Esophagus muscularis mucosa (tissue), 3 donors: ENCODE measurements at regions not wholly inside any gene's neighbourhood (a gene's known extent, or its start where the extent isn't known, plus 50 kb on each side); places are given as distances from the start of the nearest gene placed in this dataset.

Experiments used
- POLR2AphosphoS5 ChIP-seq, 2 donors: sonication (generic); formaldehyde crosslinking; IDR thresholded peaks; one replicate each; pipeline ENCODE4 v1.6.1; 2017; ENCODE audit warnings: antibody characterized with exemption in 2 of 2
- TF ChIP-seq, protein P1 (sequence below), 3 experiments: fragments of 200-600 bp in 2 of 3; fragments of 450-650 bp in 1 of 3; sonication (generic) in 2 of 3; IDR thresholded peaks; one replicate each; pipeline ENCODE4 v1.5.1; 2017 to 2019; ENCODE audit warnings: antibody characterized with exemption in 3 of 3, mild to moderate bottlenecking in 2 of 3, moderate library complexity in 1 of 3

DNA sequence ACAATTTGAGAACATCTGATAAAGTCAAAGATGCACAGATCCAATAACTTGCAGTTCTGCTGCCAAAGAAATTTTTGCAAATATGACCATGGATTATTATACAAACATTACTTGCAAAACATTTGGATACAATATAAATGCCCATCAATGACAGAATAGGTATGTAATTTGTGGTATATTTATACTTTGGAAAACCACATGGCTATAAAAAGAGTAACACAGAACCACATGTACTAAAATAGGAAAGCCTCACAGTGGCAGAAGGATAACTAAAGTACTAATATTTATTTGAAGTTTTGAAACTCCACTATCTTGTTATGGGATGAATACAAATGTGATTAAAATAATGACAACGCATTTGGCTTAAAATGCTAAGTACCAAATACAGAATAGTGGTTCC, 51.8 kb upstream of the DNAJC10 start:
- TF ChIP-seq, protein P1, sequence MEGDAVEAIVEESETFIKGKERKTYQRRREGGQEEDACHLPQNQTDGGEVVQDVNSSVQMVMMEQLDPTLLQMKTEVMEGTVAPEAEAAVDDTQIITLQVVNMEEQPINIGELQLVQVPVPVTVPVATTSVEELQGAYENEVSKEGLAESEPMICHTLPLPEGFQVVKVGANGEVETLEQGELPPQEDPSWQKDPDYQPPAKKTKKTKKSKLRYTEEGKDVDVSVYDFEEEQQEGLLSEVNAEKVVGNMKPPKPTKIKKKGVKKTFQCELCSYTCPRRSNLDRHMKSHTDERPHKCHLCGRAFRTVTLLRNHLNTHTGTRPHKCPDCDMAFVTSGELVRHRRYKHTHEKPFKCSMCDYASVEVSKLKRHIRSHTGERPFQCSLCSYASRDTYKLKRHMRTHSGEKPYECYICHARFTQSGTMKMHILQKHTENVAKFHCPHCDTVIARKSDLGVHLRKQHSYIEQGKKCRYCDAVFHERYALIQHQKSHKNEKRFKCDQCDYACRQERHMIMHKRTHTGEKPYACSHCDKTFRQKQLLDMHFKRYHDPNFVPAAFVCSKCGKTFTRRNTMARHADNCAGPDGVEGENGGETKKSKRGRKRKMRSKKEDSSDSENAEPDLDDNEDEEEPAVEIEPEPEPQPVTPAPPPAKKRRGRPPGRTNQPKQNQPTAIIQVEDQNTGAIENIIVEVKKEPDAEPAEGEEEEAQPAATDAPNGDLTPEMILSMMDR (IDR thresholded peaks at IDR 0.05), result no peak
- TF ChIP-seq POLR2AphosphoS5 (IDR thresholded peaks at IDR 0.05), result no peak
